ENCODE measurements at regions not wholly inside any gene's neighbourhood (a gene's known extent, or its start where the extent isn't known, plus 50 kb on each side); places are given as distances from the start of the nearest gene placed in this dataset.

- TF ChIP-seq USF1 (CRISPR knock-in tag; IDR thresholded peaks at IDR 0.05): no peak
Measured at GRCh38 chr18:70469916-70470315, 181.1 kb downstream of the SOCS6 start (continued).

DNA sequence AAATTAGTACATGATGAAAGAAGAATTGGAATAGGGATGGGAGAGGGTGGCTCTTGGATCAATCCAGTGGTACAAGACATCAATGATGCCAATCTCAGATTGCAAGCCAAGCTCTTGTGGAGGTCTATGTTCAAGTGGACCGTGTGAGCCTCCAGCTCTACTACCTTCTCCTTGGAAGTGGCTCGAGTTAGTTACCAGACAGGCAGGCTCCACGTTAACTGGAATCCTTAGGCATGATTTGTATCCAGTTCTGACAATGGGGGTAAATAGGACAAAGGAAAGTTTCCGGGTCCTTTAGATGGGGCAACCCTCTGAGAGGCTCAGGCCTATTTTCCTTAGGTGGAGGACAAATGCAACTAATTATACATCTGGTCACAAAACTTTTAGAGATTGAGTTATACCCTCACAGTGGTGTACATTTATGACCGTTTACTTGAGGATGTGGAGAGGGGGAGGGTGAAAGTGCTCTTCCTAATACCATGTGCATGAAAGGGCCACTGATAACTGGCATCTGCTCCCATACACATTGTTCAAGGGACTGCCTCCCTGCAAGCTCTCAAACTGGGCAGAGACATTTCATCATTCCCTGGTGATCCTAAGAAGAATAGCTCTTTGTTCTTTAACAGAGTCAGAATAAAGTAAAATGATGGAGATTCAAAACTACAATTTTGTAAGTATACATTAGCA is 180.2 kb downstream of the SOCS6 start:
- ChIA-PET POLR2A (no interaction called here), CTCF (no interaction called here)
- H3K36me3 Mint-ChIP-seq: no peaks in the 10 kb centered on the region
- peaks cover 7% of the 10 kb centered on the region for H3K4me1 Mint-ChIP-seq
- peaks cover 14% of the 10 kb centered on the region for H3K9me3 Mint-ChIP-seq
- H3K4me3 Mint-ChIP-seq: no peak overlapping the region
- ATAC-seq (no peak), DNase-seq (ENCODE audit: low spot score) (no peak)
- H3K27me3 Mint-ChIP-seq (ENCODE audit: low read depth): no peaks in the 10 kb centered on the region; the same call in 1 of the 2 replicates
- no peak overlapping the region for H3K27ac Mint-ChIP-seq
- no peak for TF ChIP-seq CREM (CRISPR knock-in tag; IDR thresholded peaks at IDR 0.05)
- no peak for TF ChIP-seq ZNF512 (CRISPR knock-in tag; IDR thresholded peaks at IDR 0.05; ENCODE audit: borderline replicate concordance)
- TF ChIP-seq CREB1 (CRISPR knock-in tag; IDR thresholded peaks at IDR 0.05): no peak
- TF ChIP-seq, protein P1, sequence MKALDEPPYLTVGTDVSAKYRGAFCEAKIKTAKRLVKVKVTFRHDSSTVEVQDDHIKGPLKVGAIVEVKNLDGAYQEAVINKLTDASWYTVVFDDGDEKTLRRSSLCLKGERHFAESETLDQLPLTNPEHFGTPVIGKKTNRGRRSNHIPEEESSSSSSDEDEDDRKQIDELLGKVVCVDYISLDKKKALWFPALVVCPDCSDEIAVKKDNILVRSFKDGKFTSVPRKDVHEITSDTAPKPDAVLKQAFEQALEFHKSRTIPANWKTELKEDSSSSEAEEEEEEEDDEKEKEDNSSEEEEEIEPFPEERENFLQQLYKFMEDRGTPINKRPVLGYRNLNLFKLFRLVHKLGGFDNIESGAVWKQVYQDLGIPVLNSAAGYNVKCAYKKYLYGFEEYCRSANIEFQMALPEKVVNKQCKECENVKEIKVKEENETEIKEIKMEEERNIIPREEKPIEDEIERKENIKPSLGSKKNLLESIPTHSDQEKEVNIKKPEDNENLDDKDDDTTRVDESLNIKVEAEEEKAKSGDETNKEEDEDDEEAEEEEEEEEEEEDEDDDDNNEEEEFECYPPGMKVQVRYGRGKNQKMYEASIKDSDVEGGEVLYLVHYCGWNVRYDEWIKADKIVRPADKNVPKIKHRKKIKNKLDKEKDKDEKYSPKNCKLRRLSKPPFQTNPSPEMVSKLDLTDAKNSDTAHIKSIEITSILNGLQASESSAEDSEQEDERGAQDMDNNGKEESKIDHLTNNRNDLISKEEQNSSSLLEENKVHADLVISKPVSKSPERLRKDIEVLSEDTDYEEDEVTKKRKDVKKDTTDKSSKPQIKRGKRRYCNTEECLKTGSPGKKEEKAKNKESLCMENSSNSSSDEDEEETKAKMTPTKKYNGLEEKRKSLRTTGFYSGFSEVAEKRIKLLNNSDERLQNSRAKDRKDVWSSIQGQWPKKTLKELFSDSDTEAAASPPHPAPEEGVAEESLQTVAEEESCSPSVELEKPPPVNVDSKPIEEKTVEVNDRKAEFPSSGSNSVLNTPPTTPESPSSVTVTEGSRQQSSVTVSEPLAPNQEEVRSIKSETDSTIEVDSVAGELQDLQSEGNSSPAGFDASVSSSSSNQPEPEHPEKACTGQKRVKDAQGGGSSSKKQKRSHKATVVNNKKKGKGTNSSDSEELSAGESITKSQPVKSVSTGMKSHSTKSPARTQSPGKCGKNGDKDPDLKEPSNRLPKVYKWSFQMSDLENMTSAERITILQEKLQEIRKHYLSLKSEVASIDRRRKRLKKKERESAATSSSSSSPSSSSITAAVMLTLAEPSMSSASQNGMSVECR (CRISPR knock-in tag; IDR thresholded peaks at IDR 0.05; ENCODE audit: borderline replicate concordance): no peak
- TF ChIP-seq, protein P2, sequence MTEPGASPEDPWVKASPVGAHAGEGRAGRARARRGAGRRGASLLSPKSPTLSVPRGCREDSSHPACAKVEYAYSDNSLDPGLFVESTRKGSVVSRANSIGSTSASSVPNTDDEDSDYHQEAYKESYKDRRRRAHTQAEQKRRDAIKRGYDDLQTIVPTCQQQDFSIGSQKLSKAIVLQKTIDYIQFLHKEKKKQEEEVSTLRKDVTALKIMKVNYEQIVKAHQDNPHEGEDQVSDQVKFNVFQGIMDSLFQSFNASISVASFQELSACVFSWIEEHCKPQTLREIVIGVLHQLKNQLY (CRISPR knock-in tag; IDR thresholded peaks at IDR 0.05): no peak
- TF ChIP-seq ZNF281 (CRISPR knock-in tag; IDR thresholded peaks at IDR 0.05): no peak
- no peak for TF ChIP-seq ZNF317 (CRISPR knock-in tag; IDR thresholded peaks at IDR 0.05; ENCODE audit: borderline replicate concordance, low read depth)
- TF ChIP-seq, protein P3, sequence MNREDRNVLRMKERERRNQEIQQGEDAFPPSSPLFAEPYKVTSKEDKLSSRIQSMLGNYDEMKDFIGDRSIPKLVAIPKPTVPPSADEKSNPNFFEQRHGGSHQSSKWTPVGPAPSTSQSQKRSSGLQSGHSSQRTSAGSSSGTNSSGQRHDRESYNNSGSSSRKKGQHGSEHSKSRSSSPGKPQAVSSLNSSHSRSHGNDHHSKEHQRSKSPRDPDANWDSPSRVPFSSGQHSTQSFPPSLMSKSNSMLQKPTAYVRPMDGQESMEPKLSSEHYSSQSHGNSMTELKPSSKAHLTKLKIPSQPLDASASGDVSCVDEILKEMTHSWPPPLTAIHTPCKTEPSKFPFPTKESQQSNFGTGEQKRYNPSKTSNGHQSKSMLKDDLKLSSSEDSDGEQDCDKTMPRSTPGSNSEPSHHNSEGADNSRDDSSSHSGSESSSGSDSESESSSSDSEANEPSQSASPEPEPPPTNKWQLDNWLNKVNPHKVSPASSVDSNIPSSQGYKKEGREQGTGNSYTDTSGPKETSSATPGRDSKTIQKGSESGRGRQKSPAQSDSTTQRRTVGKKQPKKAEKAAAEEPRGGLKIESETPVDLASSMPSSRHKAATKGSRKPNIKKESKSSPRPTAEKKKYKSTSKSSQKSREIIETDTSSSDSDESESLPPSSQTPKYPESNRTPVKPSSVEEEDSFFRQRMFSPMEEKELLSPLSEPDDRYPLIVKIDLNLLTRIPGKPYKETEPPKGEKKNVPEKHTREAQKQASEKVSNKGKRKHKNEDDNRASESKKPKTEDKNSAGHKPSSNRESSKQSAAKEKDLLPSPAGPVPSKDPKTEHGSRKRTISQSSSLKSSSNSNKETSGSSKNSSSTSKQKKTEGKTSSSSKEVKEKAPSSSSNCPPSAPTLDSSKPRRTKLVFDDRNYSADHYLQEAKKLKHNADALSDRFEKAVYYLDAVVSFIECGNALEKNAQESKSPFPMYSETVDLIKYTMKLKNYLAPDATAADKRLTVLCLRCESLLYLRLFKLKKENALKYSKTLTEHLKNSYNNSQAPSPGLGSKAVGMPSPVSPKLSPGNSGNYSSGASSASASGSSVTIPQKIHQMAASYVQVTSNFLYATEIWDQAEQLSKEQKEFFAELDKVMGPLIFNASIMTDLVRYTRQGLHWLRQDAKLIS (CRISPR knock-in tag; IDR thresholded peaks at IDR 0.05; ENCODE audit: borderline replicate concordance): no peak
- no peak for TF ChIP-seq GABPB1 (CRISPR knock-in tag; IDR thresholded peaks at IDR 0.05)
- TF ChIP-seq E2F1 (CRISPR knock-in tag; IDR thresholded peaks at IDR 0.05): no peak
- TF ChIP-seq TP53 (CRISPR knock-in tag; IDR thresholded peaks at IDR 0.05): no peak
- TF ChIP-seq TEAD4 (CRISPR knock-in tag; IDR thresholded peaks at IDR 0.05): no peak
- no peak for TF ChIP-seq SP1 (CRISPR knock-in tag; conservative IDR thresholded peaks at IDR 0.05)
- TF ChIP-seq PRDM15 (CRISPR knock-in tag; IDR thresholded peaks at IDR 0.05): no peak
- TF ChIP-seq NR1H2 (CRISPR knock-in tag; IDR thresholded peaks at IDR 0.05): no peak
